ENCODE measurements at regions not wholly inside any gene's neighbourhood (a gene's known extent, or its start where the extent isn't known, plus 50 kb on each side); places are given as distances from the start of the nearest gene placed in this dataset.
A peak's percentile ranks its signal among the peaks of the same experiment; 100 is the strongest.

GRCh38 chr14:65906948-65907347, 494.4 kb downstream of the FUT8 start:
- TF ChIP-seq CTCF (IDR thresholded peaks at IDR 0.05; ENCODE audit: low read length, missing control alignments), result no peak
- H3K4me3 ChIP-seq (replicated peaks; ENCODE audit: low read depth, low read length), result no peak overlapping the region
- DNase-seq (ENCODE audit: low read depth), result no peak

- peak; percentile 74 for DNase-seq (ENCODE audit: low read depth)
- no peak for TF ChIP-seq CTCF (IDR thresholded peaks at IDR 0.05; ENCODE audit: low read length, missing control alignments)
- H3K4me3 ChIP-seq (replicated peaks; ENCODE audit: low read depth, low read length), result no peak overlapping the region
Measured at GRCh38 chr14:65910108-65910786, 497.7 kb downstream of the FUT8 start.

GRCh38 chr14:65915125-65915524, 502.6 kb downstream of the FUT8 start:
- no peak for TF ChIP-seq CTCF (IDR thresholded peaks at IDR 0.05; ENCODE audit: low read length, missing control alignments)
- H3K4me3 ChIP-seq (replicated peaks; ENCODE audit: low read depth, low read length), result no peak overlapping the region
- peak; percentile 9 for DNase-seq (ENCODE audit: low read depth)

GRCh38 chr14:65916055-65916454, 503.5 kb downstream of the FUT8 start:
- TF ChIP-seq CTCF (IDR thresholded peaks at IDR 0.05; ENCODE audit: low read length, missing control alignments), result no peak
- H3K4me3 ChIP-seq (replicated peaks; ENCODE audit: low read depth, low read length), result no peak overlapping the region
- no peak for DNase-seq (ENCODE audit: low read depth)

- H3K4me3 ChIP-seq (replicated peaks; ENCODE audit: low read depth, low read length), result no peak overlapping the region
- no peak for DNase-seq (ENCODE audit: low read depth)
- TF ChIP-seq CTCF (IDR thresholded peaks at IDR 0.05; ENCODE audit: low read length, missing control alignments), result no peak
Measured at GRCh38 chr14:65920996-65921395, 508.5 kb downstream of the FUT8 start.

- no peak for DNase-seq (ENCODE audit: low read depth)
- no peak for TF ChIP-seq CTCF (IDR thresholded peaks at IDR 0.05; ENCODE audit: low read length, missing control alignments)
- H3K4me3 ChIP-seq (replicated peaks; ENCODE audit: low read depth, low read length), result no peak overlapping the region
Measured at GRCh38 chr14:65922142-65922541, 509.6 kb downstream of the FUT8 start.

GRCh38 chr14:65926504-65926903, 514.0 kb downstream of the FUT8 start:
- H3K4me3 ChIP-seq (replicated peaks; ENCODE audit: low read depth, low read length), result no peak overlapping the region
- no peak for DNase-seq (ENCODE audit: low read depth)
- TF ChIP-seq CTCF (IDR thresholded peaks at IDR 0.05; ENCODE audit: low read length, missing control alignments), result no peak
